ENCODE measurements at regions not wholly inside any gene's neighbourhood (a gene's known extent, or its start where the extent isn't known, plus 50 kb on each side); places are given as distances from the start of the nearest gene placed in this dataset.

DNA sequence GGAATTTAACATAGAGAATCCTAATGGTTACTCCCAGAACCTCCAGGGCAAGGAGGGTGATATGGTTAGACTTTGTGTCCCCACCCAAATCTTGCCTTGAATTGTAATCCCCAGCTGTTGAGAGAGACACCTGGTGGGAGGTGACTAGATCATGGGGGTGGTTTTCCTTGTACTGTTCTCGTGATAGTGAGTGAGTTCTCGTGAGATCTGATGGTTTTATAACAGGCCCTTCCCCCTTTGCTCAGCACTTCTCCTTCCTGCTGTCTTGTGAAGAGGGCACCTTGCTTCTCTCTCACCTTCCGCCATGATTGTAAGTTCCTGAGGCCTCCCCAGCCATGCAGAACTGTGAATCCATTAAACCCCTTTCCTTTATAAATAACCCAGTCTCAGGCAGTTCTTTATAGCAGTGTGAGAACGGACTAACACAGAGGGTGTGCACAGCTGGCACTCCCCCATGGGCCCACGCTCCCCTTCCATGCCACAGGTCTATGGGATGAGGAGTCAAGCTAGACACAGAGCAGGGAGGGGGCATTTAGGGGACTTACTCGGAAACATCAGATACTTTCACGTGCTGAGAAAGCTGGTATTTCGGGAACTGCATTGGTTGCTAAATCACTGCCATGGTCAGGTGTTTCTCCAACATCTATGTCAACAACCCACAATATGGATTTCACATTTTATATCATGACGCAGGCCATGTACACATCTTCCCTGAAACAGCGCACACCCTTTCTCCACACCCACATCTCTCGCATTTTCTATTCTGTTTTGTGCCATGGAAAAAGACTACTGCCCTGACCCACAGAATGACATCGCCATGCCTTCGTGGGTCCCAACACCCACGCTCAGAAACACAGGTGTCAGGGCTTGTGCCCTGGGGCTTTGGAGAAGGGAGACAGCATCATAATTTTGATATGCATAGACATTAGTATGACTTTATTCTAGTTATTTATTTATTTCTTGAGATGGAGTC is 199.1 kb upstream of the GSE1 start:
- peaks cover 11% of the 10 kb centered on the region for H3K4me1 ChIP-seq
- no peak overlapping the region for H3K4me3 ChIP-seq
- TF ChIP-seq POLR2AphosphoS5 (IDR thresholded peaks at IDR 0.05) (no peak), EP300 (IDR thresholded peaks at IDR 0.05) (no peak), POLR2A (IDR thresholded peaks at IDR 0.05) (no peak)
- TF ChIP-seq, protein P1, sequence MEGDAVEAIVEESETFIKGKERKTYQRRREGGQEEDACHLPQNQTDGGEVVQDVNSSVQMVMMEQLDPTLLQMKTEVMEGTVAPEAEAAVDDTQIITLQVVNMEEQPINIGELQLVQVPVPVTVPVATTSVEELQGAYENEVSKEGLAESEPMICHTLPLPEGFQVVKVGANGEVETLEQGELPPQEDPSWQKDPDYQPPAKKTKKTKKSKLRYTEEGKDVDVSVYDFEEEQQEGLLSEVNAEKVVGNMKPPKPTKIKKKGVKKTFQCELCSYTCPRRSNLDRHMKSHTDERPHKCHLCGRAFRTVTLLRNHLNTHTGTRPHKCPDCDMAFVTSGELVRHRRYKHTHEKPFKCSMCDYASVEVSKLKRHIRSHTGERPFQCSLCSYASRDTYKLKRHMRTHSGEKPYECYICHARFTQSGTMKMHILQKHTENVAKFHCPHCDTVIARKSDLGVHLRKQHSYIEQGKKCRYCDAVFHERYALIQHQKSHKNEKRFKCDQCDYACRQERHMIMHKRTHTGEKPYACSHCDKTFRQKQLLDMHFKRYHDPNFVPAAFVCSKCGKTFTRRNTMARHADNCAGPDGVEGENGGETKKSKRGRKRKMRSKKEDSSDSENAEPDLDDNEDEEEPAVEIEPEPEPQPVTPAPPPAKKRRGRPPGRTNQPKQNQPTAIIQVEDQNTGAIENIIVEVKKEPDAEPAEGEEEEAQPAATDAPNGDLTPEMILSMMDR (IDR thresholded peaks at IDR 0.05), result no peak
- H3K27me3 ChIP-seq, result no peaks in the 10 kb centered on the region
- H3K9me3 ChIP-seq, result no peaks in the 10 kb centered on the region
- no peak overlapping the region for H3K27ac ChIP-seq
- peak in 1 of 2 donors; percentile 34 for DNase-seq (ENCODE audit: low spot score in 2 of 2)
- peaks cover 6% of the 10 kb centered on the region for H3K36me3 ChIP-seq
- WGBS, result 91% methylated on average over 14 of the region's 14 CpGs

GRCh38 chr16:85415196-85416090 is 197.7 kb upstream of the GSE1 start:
- Histone ChIP-seq H3K27me3 (no peaks in the 10 kb centered on the region), H3K4me1 (peaks cover 11% of the 10 kb centered on the region), H3K4me3 (no peak overlapping the region), H3K36me3 (peaks cover 6% of the 10 kb centered on the region), H3K9me3 (no peaks in the 10 kb centered on the region), H3K27ac (no peak overlapping the region)
- TF ChIP-seq POLR2A (IDR thresholded peaks at IDR 0.05) (no peak), EP300 (IDR thresholded peaks at IDR 0.05) (no peak), POLR2AphosphoS5 (IDR thresholded peaks at IDR 0.05) (no peak)
- TF ChIP-seq, protein P1 (IDR thresholded peaks at IDR 0.05), result no peak
- 75% methylated on average over 24 of the region's 25 CpGs for WGBS
- DNase-seq (ENCODE audit: low spot score in 2 of 2), result peak in 1 of 2 donors; percentile 57

GRCh38 chr16:85416228-85417109 is 196.7 kb upstream of the GSE1 start:
- 74% methylated on average over 16 of the region's 24 CpGs for WGBS
- Histone ChIP-seq H3K27me3 (no peaks in the 10 kb centered on the region), H3K27ac (no peak overlapping the region), H3K4me3 (peak overlapping the region; percentile 24), H3K4me1 (peaks cover 18% of the 10 kb centered on the region), H3K9me3 (no peaks in the 10 kb centered on the region), H3K36me3 (peaks cover 6% of the 10 kb centered on the region)
- TF ChIP-seq POLR2AphosphoS5 (IDR thresholded peaks at IDR 0.05), result no peak
- no peak for TF ChIP-seq POLR2A (IDR thresholded peaks at IDR 0.05)
- TF ChIP-seq, protein P1 (IDR thresholded peaks at IDR 0.05), result peak; percentile 22 to 70
- DNase-seq (ENCODE audit: low spot score in 2 of 2), result peak in 1 of 2 donors; percentile 81

DNA sequence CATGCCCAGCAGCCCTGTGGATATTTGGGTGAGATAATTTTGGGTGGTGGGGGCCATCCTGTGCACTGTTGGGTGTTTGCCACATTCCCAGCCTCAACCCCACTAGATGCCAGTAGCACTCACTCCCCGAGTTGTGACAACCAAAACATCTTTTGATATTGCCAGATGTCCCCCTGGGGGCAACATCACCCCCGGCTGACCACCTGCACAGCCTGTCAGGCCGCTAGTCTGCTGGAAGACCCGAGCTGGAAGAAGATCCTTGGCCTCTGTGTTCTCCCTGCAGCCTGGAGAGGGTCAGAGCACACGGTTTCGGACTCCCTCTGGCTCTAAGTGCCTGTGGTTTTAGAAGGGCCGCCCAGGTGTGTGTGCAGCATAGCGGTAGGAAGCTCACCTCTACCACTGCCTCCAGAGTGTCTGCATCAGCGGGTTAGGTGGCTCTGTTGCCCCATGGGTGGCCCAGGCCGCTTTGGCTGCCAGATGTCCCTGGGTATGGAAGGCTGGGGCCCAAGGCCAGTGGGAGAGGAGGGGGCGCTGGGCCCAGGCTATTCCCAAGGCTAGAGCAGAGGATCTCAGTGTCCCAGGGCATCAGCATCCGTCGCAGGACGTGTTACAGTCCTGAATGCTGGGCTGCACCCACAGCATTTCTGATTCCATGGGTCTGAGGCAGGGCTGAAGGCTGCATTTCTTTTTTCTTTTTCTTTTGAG is 195.8 kb upstream of the GSE1 start:
- TF ChIP-seq POLR2AphosphoS5 (IDR thresholded peaks at IDR 0.05) (no peak), EP300 (IDR thresholded peaks at IDR 0.05) (no peak), POLR2A (IDR thresholded peaks at IDR 0.05) (no peak)
- TF ChIP-seq, protein P1 (IDR thresholded peaks at IDR 0.05), result no peak
- no peaks in the 10 kb centered on the region for H3K27me3 ChIP-seq
- H3K36me3 ChIP-seq, result peaks cover 6% of the 10 kb centered on the region
- 97% methylated on average over 6 of the region's 14 CpGs for WGBS
- peaks cover 26% of the 10 kb centered on the region for H3K4me1 ChIP-seq
- no peaks in the 10 kb centered on the region for H3K9me3 ChIP-seq
- peak in 1 of 2 donors; percentile 45 for DNase-seq (ENCODE audit: low spot score in 2 of 2)
- no peak overlapping the region for H3K4me3 ChIP-seq
- no peak overlapping the region for H3K27ac ChIP-seq
